HepG2 (cell line): ENCODE measurements at regions not wholly inside any gene's neighbourhood (a gene's known extent, or its start where the extent isn't known, plus 50 kb on each side); places are given as distances from the start of the nearest gene placed in this dataset.

Experiments used
- MYPOP ChIP-seq: sonication (generic); formaldehyde crosslinking; IDR thresholded peaks from 2 replicates; pipeline ENCODE4 v1.8.1; 2023; ENCODE audit warnings: mild to moderate bottlenecking, moderate library complexity, missing genetic modification reagents
- NBN ChIP-seq: fragments of 450-650 bp; conservative IDR thresholded peaks from 2 replicates; pipeline ENCODE4 v1.6.1; 2017
- POLR2A ChIP-seq, 2 experiments: IDR thresholded peaks; 2 replicates each; pipeline ENCODE4 v1.6.1; 2011; ENCODE audit warnings: low read depth in 2 of 2, low read length in 2 of 2, mild to moderate bottlenecking in 1 of 2, moderate library complexity in 1 of 2; ENCODE audit not compliant: insufficient read depth in 1 of 2
- POLR2AphosphoS5 ChIP-seq: IDR thresholded peaks from 2 replicates; pipeline ENCODE4 v1.6.1; 2012; ENCODE audit warnings: low read depth, low read length
- ZGPAT ChIP-seq: IDR thresholded peaks from 2 replicates; pipeline ENCODE4 v1.6.1; 2016; ENCODE audit warnings: mild to moderate bottlenecking
- ZNF879 ChIP-seq: sonication (generic); formaldehyde crosslinking; IDR thresholded peaks from 2 replicates; pipeline ENCODE4 v1.8.1; 2023; ENCODE audit warnings: missing genetic modification reagents
- TF ChIP-seq, protein P1 (sequence below): sonication (generic); formaldehyde crosslinking; IDR thresholded peaks from 2 replicates; pipeline ENCODE4 v1.8.1; 2023; ENCODE audit warnings: mild to moderate bottlenecking, missing genetic modification reagents

DNA sequence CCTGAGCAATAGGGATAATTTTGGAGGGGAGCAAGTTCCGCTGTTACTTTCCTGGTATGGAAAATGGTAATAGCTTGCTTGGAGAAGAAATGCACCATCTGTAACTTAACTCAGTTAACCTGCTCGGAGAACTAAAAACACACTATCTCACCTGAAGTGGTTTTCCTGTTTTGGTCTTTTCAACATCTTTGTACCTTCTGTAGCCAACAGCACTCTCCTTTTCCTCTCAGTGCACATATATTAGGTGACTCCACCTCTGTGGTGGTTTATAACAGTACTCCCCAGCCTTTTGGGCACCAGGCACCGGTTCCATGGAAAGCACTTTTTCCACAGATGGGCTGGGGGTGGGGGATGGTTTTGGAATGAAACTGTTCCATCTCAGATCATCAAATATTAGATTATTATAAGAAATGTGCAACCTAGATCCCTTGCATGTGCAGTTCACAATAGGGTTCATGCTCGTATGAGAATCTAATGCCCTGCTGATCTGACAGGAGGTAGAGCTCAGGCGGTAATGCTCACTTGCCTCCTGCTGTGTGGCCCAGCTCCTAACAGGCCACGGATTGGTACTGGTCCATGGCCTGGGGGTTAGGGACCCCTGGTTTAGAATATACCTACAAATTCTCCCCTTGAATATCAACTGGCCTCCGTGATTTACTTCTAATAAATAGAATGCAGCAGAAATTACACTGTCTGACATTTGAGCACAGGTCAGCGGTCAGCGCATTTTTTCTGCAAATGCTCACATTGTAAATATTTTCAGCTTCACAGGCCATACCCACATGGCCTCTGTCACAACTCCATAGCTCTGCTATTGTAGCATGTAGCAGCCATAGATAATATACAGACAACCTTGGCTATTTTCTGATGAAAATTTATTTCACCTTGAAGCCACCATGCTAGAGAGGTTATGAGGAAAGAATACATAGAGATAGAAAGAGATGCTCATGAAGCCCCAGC lies 83.8 kb upstream of the SUCLG2 start:
- no peak for TF ChIP-seq POLR2A (IDR thresholded peaks at IDR 0.05; ENCODE audit: insufficient read depth in 1 of 2, low read depth in 2 of 2, low read length in 2 of 2)
- TF ChIP-seq, protein P1, sequence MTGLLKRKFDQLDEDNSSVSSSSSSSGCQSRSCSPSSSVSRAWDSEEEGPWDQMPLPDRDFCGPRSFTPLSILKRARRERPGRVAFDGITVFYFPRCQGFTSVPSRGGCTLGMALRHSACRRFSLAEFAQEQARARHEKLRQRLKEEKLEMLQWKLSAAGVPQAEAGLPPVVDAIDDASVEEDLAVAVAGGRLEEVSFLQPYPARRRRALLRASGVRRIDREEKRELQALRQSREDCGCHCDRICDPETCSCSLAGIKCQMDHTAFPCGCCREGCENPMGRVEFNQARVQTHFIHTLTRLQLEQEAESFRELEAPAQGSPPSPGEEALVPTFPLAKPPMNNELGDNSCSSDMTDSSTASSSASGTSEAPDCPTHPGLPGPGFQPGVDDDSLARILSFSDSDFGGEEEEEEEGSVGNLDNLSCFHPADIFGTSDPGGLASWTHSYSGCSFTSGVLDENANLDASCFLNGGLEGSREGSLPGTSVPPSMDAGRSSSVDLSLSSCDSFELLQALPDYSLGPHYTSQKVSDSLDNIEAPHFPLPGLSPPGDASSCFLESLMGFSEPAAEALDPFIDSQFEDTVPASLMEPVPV (CRISPR knock-in tag), result no peak
- no peak for TF ChIP-seq ZNF879 (CRISPR knock-in tag)
- TF ChIP-seq POLR2AphosphoS5, result no peak
- TF ChIP-seq NBN, result no peak
- TF ChIP-seq MYPOP (CRISPR knock-in tag), result no peak
- TF ChIP-seq ZGPAT (CRISPR knock-in tag), result no peak
